Ammon's horn (tissue), 1 donor: ENCODE measurements at regions not wholly inside any gene's neighbourhood (a gene's known extent, or its start where the extent isn't known, plus 50 kb on each side); places are given as distances from the start of the nearest gene placed in this dataset.

Experiments used
- DNase-seq: peaks from one replicate; pipeline ENCODE4 v3.0.0-alpha.2; 2016; ENCODE audit warnings: low spot score

DNA sequence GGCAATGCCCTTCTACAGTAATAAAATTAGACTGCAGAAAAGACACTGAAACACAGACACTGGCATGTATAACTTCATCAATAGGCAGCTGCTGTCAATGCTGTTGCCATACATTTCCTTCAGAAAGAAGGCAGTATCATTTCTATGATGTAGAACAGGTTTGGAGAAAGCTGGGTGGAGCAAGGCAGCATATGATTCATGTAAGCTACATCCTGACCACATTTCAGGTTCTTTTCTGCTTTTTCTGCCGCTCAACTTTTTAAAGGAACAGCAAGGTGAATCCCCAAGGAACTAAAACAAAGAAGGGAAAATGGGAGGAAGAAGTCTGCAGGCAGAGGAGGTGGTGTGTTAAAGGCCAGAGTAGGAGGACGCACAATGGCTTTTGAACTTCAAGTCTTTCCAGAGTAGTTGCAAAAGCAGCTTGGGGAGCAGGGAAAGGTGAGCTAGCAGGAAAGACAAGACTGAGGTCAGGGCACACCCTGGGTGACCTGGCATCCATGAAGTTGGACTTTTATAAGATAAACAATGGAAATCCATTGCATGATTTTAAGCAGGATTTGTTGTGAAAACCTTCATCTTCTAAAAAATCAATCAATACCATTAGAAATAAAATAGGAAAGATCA is 142.1 kb downstream of the MED10 start:
- DNase-seq: no peak

DNA sequence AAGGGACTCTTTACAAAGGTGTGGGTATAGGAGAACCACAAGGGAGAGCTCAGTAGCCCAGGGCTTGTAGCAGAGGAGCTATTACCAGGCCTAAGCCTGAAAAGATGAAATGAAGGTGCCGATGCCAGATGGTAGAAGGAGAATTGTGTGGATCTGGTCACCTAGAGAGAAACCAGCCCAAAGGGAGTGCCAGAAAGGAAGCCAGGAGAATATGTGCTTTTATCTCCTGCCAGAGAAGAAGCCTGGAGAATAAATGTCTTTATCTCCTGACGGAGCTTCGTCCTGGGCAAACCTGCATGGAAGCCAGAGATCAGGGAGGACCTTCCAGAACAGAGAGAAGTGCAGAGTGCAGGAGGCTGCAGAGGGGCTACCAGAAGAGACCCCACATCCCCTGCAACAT is 142.6 kb downstream of the MED10 start:
- DNase-seq: no peak

DNA sequence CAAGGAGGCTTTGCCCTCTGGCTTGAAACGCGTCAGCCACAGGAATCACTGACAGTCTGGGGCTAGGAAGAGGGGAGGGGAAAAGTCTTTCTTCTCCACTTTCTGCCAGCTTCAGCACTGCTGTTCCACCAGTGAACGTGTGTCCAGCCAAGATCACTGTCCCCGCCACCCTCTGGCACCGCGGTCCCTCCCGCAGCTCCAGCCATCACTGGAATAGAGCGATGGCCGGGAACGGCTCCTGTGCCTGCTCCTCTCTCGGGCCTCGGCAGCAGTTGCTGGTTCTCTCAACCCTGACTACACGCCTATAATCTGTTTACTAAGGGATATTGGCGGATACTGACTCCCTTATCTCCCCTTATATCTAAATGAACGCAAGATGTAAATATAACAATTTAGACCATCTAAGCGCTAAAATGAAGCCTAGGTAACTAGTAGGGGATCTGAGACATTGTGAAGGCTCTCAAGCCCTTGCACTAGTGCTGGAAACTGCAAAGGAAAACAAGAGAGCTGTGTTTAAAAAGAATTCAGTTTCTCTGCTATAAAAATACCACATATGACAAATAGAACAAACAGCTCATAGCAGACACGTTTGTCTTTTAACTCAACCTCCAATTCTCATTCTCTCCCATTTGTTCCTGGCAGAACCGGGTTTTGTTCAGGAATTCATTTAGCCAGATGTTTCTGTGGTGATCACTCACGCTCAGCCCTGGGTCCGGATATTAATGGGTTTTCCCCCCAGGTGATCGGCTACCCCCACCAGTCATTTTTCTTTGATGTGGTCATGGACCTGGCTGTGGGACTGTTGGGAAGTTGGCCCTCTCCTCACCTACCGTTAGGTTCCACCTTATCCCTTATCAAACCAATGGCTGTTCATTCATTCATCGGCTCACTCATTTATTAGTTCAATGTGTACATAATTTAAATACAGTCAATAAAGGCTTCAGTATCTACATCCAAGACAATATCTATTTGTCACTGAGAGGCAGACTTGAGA is 149.8 kb downstream of the MED10 start:
- DNase-seq: no peak

DNA sequence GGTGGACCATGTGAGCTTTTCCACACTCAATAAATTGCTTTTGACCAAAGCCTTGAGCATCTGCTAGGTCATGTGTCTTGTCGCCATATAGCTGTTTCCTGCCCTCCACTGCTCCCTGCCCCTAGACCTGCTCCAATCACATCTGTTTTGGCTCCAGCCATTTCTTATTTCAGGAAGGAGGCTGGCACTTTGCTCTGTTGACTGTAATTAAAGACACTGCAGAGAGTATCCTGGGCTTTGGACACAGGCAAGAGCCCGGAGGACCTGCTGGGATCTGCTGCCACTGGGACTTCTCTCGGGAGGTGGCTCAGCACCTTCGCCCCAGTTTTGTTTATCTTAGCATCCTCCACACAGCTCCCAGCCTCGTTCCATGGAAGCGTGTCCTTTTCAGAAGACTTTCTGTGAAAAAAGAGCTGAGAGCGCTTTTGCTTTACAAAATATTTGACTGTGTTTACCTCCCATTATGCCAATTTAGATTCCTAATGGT is 153.2 kb downstream of the MED10 start:
- no peak for DNase-seq

DNA sequence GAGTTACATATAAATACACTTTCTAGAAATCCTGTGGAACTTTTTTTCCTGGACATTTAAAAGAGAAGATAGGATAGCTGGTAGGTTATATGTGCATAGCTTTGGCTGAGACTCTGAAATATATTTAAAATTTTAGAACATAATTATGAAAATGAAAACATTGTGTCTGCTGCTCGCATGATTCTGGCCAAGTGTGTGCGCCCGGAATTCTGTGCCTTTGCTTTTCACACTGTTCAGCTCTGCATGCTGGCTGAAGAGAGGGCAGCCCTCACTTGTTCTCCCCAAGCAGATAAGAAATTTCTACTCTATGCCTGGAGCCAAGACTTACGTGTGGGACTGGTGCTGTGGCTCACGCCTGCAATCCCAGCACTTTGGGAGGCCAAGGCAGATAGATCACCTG is 153.9 kb downstream of the MED10 start:
- DNase-seq: no peak

DNA sequence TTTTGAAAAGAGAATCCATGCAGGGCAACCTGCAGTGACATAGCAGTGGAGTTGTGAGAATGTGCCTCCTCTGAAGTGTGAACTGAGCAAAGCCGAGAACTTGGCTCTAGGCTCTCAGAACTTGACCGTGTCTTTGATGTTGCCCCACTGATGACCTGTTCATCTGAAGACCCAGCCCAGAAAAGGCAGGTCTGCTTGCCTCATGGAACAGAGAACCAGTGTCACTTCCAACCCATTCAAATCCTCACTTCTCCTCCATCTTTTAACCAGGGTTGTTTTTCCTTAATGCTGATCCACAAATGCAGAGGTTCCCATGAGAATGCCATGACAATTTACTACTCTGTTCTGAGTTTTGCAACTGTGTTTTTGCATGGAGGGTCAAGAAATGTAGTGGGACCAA is 155.4 kb downstream of the MED10 start:
- no peak for DNase-seq

DNA sequence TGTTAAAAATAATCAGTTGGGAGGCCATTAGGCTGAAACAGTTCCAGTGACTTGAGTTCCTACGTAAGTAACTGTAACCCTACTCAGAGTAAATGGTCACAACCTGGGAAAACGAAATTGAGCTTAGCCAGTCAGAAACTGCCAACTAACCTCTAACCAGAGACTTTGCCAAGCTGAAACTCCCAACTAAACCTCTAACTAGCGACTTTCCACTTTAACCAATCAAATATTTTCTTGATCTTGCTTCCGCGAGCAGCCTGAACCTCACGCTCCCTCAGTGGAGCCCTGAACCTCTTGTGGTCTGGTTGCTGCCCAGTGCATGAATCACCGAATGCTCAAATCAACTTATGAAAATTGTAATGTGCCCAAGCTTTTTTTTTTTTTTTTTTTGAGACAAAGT is 156.2 kb downstream of the MED10 start:
- no peak for DNase-seq

DNA sequence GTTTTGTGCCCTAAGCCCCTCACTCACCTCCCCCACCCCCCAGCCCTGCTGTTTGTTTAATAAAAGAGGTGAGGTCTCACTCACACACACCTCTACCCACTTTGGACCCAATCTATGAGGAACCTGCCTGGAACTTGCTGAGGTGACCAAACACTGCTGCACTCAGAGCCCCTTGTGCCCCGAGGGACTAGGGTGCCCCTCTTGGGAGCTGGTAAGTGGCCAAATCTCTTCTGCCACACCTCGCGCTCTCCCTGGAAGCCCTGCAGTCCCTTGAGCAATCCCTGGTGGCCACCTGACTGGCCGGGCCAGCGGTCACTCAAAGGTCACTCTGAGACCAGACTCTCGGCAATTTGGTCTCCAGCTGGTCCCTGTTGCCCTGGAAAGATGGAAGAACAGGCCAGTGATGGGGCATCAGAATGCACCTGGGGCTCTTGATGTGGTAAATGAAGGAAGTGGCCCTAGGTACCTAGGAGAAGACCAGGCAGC is 157.2 kb downstream of the MED10 start:
- no peak for DNase-seq

DNA sequence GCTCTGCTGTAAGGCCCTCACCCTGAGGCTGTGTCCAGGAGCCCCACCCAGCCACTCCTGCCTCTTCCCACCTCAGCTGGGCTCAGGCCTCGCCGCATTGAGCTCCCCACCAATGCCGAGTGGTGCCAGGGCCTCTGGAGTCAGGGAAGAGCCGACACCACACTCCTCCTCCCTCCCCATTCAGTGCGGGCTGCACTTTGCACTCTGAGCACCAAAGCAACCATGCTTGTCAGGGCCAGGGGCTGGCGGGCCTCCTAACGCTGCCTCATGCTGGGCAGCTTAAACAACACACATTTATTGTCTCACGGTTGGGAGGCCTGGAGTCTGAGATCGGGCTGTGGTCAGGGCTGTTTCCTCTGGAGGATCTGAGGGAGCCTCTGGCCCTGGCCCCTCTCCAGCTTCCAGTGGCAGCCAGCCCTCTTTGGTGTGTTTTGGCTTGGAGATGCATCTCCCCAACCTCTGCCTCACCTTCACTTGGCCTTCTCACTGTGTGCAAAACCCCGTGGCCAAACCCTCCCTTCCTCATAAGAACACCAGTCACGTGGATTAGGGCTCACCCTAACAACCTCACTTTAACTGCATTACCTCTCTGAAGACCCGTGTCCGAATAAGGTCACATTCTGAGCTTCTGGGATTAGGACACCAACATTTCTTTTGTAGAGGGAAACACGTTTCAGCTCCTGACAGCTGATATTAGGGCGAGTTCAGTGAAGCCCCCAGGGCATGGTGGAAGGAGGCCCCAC is 157.8 kb downstream of the MED10 start:
- DNase-seq: no peak

DNA sequence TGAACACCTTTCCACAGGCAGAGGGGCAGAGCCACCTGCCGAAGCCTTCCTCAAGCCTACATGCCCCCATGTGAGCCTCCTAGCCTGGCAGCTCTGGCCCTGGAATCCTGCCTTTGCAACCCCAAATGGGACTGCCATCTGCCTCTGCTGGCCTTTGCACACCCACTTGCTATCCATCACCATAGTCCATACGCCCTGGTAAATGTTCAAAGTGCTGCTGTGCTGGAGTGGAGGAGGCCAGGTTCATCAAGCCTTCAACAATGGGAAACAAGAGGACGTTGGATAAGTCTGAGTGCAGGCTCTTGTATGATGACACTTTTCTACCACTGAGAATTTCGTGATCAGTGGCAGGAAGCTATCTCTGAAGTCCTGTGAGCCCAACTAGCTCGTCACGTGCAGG is 159.8 kb downstream of the MED10 start:
- DNase-seq: no peak

DNA sequence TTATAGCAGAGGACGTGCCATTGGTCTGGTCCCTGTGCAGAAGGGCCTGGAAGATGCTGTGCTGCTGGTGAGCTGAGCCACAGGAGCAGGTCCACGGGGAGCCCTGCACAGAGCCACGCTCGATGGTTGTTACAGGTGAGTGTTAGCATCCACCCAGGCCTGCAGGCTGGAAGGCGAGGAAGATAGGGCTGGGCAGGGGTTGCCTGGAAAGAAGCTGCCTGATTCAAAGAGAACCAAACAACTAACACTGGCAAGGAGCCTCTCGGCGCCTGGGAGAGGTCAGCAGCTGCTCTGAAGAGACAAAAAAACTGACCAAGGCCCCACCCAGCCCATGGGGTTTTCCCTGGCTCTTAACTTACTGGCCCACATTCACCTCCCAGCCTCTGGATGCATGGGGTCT is 160.2 kb downstream of the MED10 start:
- no peak for DNase-seq

DNA sequence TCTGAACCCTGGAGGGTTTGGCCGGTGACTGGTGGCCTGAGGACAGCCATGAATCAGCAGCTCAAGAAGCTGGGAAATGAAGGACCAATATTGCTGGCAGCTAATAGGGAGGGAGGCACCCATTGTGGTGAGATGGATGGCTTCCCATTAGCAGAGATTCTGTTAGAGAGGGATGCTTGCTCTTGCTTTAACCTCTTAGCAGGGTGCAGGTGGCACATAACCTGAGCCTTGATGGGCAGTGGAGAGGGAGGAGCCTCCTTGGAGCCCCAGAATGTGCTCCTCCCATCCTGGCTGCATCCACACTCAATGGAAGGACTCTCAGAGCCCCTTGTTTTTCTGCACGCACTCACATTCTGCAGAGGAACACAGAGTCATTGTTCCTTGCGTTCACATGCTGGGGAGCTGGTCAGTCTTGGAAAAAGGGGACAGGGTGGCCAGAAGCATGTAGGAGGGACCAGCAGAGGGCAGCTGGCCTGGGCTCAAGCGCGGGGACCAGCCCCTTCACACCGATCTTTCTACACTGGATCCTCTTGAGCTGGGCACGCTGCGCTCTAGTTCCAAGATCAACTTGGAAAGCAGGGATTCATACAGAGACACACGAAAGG is 161.8 kb downstream of the MED10 start:
- peak; percentile 55 for DNase-seq

DNA sequence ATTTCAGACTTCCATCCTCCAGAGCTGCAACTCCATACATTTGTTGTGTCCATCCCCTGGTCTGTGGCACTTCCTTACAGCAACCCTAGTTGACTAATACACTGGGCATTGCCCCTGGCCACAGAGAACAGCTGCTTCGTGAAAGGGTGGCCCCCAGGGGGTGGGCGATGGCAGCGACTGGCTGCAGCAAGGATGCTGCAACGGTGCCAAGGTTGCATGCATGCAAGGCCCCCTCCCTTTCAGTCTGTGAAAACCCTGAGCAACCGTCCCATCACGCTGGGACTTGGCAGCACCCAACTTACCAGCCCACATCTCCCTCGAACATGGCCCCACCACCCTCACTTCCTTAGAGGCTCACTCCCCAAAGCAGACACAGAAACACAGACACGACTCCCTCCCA is 162.5 kb downstream of the MED10 start:
- no peak for DNase-seq

DNA sequence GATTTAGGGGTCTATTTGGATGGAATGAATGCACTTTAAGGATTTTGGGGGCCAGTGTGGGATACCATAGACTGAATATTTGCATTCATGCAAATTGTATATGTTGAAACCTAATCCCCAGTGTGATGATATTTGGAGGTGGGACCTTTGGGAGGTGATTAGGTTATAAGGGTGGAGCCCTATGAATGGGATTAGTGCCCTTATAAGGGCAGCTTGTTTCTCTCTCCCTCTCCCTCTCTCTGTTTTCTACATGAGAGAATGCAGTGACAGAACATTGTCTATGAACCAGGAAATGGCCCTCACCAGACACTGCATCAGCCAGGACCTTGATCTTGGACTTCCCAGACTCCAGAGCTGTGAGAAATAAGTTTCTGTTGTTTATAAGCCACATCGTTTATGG is 166.1 kb downstream of the MED10 start:
- DNase-seq: no peak

DNA sequence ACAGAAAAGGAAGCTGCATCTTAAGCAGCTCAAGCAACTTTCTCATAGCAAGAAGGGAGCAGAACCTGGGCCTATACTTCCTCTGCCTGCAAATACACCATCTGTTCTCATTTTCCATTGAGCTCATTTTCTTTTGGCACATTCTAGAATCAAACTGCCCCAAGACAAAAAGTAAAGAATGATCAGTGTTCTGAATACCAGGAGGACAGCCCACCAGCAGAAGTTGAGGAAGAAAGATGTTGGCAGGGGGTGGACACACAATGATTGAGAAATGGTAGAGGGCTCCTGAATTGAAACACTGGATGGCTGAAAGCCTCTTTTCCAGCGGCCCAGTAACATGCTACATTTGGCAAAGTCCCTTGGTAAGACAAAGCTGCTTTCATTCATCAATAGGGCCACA is 171.8 kb downstream of the MED10 start:
- no peak for DNase-seq

DNA sequence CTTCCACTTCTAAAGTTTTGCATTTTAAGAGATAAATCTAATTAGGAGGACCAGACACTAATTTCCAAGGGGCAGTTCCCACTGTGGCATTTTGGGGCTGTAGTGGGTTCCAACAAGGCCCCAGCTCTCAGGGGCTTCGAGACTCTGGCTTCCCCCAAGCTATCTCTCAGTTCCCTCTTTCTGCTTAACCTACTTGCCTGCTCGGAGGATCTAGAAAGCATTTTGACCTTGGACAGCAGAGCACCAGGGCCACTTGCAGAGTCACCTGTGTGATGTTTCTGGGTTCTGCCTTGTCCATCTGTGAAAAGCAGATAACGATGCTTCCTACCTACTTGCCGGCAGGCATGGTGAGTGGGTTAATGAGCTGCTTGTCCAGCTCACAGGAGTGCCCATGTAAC is 175.4 kb downstream of the MED10 start:
- DNase-seq: no peak

DNA sequence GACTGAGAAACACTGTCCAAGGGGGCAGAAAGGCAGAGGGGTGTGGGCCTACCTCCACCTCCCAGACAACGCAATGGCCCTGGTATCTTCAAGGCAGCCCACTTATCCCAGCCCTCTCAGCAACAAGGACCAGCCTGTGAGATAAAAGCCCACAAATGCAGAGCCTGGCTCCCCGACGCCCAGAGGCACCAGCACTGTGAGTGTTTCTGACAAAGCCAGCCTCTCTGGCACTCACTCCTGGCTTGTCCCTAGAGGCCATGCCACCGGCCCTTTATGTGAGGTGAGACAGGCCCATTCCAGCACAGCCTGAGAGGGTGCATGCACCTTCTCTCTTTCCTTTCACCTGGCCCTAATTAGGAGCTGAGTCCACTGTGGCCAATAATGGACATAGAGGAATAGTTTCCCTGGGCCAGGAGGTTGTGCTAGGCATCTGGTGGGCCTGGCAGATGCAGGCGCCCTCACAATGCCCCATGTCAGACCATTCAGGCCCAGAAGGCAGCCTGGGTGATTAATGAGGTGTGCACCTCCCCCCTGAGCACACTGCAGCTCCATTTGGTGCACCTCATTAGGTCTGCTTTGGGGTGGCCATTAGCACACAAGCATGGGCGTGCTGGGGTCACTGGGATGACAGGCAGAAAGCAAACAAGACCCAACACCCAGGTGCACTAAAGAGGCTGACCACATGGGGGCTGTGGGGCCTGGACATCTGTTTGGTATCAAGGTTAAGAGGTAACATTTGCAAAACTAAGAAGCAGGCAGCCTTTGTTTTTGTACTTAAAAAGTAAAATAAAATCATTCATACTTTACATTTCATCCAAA is 176.0 kb downstream of the MED10 start:
- no peak for DNase-seq

DNA sequence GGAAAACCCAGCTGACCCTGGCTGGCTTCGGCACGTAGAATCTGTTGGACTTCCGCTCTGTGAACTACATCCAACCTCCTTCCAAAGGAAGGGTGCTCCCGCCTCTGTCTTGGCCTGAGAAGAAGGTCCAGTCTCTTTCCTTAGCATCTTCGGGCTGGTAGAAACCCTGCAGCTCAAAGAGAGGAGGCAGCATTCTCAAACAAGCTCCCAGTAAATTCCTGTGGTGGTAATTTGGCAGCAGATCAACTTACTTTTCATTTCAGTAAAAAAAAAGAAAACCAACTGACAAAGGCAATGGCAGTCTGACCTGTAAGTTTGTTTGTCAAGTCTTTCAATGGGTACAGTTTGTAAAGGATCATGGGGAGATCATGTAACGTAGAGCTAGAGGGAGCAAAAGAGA is 176.7 kb downstream of the MED10 start:
- DNase-seq: no peak

DNA sequence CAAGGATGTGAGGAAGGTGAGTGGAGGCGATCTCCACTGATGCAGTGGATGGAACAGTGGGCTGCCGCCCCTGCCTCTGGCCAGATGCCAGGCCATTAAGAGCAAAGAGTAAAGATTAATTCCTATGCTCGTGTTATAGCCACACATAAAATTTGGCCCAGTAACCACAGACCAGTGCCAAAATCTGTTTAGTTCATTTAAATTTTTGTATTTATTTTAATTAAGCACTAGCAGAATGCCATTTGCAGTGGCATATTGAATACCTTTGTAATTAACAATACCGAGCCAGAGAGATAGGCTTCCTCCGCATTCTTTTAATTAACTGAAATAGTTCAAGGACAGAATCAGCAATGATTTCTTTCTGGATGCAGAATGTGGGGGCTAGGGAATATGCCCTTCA is 179.8 kb downstream of the MED10 start:
- DNase-seq: no peak

DNA sequence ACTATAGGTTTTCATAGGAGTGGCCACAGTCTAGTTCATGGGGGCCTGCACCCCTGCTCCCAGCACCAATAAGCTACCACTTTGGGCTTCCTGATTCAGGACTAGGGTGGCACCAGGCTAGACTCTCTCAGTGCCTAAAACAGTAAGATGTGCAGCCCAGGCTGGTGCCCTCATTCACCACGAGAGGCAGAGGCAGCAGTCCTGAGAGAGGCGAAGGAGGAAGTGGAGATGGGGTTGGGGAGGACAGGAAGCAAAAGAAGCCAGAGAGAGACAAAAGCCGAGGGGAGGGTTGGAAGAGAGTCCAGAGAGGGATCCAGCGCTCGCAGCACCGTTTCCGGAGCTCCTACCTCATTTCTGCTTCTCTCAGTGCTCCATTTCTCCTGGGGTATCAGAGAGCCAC is 180.9 kb downstream of the MED10 start:
- no peak for DNase-seq

DNA sequence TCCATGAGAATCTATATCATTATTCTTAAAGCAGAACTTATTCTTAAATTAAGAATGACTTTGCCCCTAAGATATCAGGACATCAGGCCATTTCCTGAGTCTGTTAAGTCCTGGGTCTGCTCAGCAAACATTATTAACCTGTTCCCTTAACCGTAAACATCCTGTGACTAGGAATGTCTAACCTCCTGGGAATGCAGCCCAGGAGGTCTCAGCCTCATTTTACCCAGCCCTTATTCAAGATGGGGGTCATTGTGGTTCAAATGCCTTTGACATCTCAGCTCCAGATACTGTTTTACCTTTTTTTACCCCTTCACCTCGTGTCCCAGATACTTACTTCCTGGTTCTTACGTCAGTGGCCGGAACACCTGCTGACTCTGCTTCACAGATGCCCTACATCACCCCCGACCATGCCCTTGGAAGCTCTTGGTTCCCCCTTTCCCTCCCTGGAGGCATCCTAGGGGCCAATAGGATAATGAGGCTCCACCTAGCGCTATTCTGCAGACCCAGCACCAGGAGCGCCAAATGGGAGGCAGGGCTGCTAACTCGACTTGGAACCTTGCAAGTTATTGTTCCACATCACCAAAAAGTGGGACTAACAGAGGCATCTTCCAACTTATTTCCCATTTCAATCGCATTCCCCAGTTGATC is 182.5 kb downstream of the MED10 start:
- no peak for DNase-seq
